ENCODE measurements at regions not wholly inside any gene's neighbourhood (a gene's known extent, or its start where the extent isn't known, plus 50 kb on each side); places are given as distances from the start of the nearest gene placed in this dataset.

DNA sequence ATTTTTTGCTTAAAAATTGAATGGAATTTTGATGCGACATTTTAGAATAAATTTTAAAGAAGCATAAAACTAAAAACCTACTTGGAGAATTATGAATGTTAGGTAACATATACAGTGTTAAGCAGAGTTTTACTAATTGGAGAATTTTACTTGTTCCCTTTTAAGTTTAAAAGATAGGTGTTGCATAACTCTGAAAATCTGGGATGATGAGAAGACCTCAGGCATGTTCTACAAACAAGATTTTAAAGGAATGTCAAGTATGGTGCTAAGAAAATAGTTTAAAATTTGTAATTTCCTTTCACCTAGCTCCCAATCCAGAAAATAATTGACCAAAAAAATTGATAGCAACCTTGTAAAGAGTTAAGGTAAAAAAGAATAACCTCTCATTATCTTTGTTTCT is 135.8 kb downstream of the RFC3 start:
- H3K36me3 ChIP-seq (ENCODE audit: control insufficient read depth, insufficient read depth, low read length, severe bottlenecking), result no peaks in the 10 kb centered on the region
- peak overlapping the region; percentile 58 for H3K4me3 ChIP-seq (ENCODE audit: low read length)
- peak; percentile 22 for DNase-seq (ENCODE audit: low read depth)
- H3K9ac ChIP-seq (ENCODE audit: low read length), result peak overlapping the region; percentile 67
- H3K4me1 ChIP-seq (ENCODE audit: control insufficient read depth, insufficient read depth, low read length), result peaks cover 21% of the 10 kb centered on the region
- no peaks in the 10 kb centered on the region for H3K27me3 ChIP-seq (replicated peaks; ENCODE audit: control insufficient read depth, insufficient read depth, low read length)
- no peaks in the 10 kb centered on the region for H3K9me3 ChIP-seq (ENCODE audit: control insufficient read depth, low read length)

DNA sequence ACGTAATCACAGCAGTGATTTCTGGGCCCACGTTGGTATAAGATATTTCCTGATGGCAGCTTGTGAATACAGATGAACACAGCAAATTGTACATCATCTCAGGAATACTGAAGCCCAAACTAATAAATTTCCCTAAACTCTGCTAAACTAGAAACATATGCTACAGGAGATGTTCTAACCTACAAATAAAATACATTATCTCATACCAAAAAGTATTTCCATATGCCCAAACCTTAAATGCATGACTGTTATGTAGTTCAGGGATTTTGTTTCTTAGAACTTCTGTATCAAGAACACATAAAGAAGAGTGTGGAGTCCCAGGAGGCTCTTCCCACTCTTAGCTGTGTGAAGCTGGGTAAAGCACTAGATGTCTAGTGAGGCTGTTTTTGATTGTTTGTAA is 138.4 kb downstream of the RFC3 start:
- Histone ChIP-seq H3K9ac (ENCODE audit: low read length) (no peak overlapping the region), H3K4me1 (ENCODE audit: control insufficient read depth, insufficient read depth, low read length) (peaks cover 21% of the 10 kb centered on the region), H3K27me3 (replicated peaks; ENCODE audit: control insufficient read depth, insufficient read depth, low read length) (no peaks in the 10 kb centered on the region), H3K36me3 (ENCODE audit: control insufficient read depth, insufficient read depth, low read length, severe bottlenecking) (no peaks in the 10 kb centered on the region), H3K4me3 (ENCODE audit: low read length) (no peak overlapping the region), H3K9me3 (ENCODE audit: control insufficient read depth, low read length) (no peaks in the 10 kb centered on the region)
- DNase-seq (ENCODE audit: low read depth), result no peak

DNA sequence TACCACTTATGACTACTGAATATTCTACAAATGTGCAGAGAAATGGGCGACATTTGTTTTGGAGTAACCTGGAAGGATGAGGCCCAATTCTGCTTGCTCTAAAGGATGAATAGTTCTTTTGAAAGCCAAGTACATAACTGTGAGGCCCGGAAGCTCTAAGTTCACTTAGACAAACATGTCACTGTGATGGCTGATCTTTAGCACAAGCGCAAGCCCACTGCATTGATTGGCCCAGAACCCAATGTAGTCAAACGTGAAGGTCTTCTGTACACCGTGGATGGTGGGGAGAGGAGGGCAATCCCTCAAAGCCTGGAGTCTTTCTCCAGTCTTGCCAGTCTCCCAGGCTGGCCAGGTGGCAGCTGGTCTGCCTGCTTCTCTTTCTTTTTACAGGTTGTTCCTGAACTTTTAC is 139.6 kb downstream of the RFC3 start:
- Histone ChIP-seq H3K4me1 (ENCODE audit: control insufficient read depth, insufficient read depth, low read length) (peaks cover 19% of the 10 kb centered on the region), H3K36me3 (ENCODE audit: control insufficient read depth, insufficient read depth, low read length, severe bottlenecking) (no peaks in the 10 kb centered on the region), H3K4me3 (ENCODE audit: low read length) (no peak overlapping the region), H3K9ac (ENCODE audit: low read length) (no peak overlapping the region), H3K9me3 (ENCODE audit: control insufficient read depth, low read length) (no peaks in the 10 kb centered on the region), H3K27me3 (replicated peaks; ENCODE audit: control insufficient read depth, insufficient read depth, low read length) (no peaks in the 10 kb centered on the region)
- DNase-seq (ENCODE audit: low read depth), result no peak

- Histone ChIP-seq H3K9me3 (ENCODE audit: control insufficient read depth, low read length) (no peaks in the 10 kb centered on the region), H3K36me3 (ENCODE audit: control insufficient read depth, insufficient read depth, low read length, severe bottlenecking) (no peaks in the 10 kb centered on the region), H3K9ac (ENCODE audit: low read length) (no peak overlapping the region), H3K4me1 (ENCODE audit: control insufficient read depth, insufficient read depth, low read length) (peaks cover 4% of the 10 kb centered on the region), H3K4me3 (ENCODE audit: low read length) (no peak overlapping the region), H3K27me3 (replicated peaks; ENCODE audit: control insufficient read depth, insufficient read depth, low read length) (no peaks in the 10 kb centered on the region)
- no peak for DNase-seq (ENCODE audit: low read depth)
Observed at GRCh38 chr13:33958964-33959363, 141.0 kb downstream of the RFC3 start.

DNA sequence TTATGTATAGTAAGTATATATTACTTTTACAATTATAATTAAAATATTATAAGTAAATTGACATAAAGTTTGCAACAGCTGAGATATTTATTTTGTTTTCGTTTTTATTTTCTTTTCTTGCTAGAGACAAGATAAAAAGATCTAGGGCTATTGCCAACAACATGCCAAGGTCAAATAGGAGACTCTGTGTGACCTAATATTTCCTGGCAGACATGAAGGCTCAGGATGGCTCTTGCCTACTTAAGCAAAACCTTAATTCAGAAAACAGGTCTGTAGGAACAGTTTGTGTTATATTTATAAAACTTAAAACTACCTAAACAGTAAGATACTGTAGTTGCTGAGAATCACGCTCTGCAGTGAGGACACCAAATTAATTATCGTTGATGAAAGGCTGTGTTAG is 145.2 kb downstream of the RFC3 start:
- Histone ChIP-seq H3K9me3 (ENCODE audit: control insufficient read depth, low read length) (no peaks in the 10 kb centered on the region), H3K36me3 (ENCODE audit: control insufficient read depth, insufficient read depth, low read length, severe bottlenecking) (no peaks in the 10 kb centered on the region), H3K27me3 (replicated peaks; ENCODE audit: control insufficient read depth, insufficient read depth, low read length) (no peaks in the 10 kb centered on the region), H3K9ac (ENCODE audit: low read length) (no peak overlapping the region), H3K4me3 (ENCODE audit: low read length) (no peak overlapping the region), H3K4me1 (ENCODE audit: control insufficient read depth, insufficient read depth, low read length) (no peaks in the 10 kb centered on the region)
- no peak for DNase-seq (ENCODE audit: low read depth)

DNA sequence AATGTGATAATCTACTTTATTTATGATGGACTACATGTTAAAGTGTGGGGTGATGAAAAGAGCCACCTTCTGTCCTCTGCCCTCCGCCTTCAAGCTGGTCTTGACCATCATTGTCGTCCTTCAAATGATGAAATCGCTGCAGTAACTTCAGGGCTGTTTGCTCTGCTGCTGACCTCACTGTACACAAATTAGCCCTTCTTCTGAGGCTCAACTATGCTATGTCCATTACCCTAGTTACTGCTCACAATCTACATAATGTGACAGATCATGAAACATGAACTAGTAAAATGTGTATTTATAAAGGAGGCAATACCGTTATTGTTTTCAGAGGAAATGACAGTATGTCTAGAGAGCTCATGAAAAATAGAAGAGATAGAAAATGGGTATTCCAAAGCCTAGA is 145.9 kb downstream of the RFC3 start:
- H3K9me3 ChIP-seq (ENCODE audit: control insufficient read depth, low read length), result no peaks in the 10 kb centered on the region
- no peak for DNase-seq (ENCODE audit: low read depth)
- H3K4me3 ChIP-seq (ENCODE audit: low read length), result no peak overlapping the region
- H3K4me1 ChIP-seq (ENCODE audit: control insufficient read depth, insufficient read depth, low read length), result no peaks in the 10 kb centered on the region
- H3K9ac ChIP-seq (ENCODE audit: low read length), result no peak overlapping the region
- no peaks in the 10 kb centered on the region for H3K27me3 ChIP-seq (replicated peaks; ENCODE audit: control insufficient read depth, insufficient read depth, low read length)
- H3K36me3 ChIP-seq (ENCODE audit: control insufficient read depth, insufficient read depth, low read length, severe bottlenecking), result no peaks in the 10 kb centered on the region

- H3K4me1 ChIP-seq (ENCODE audit: control insufficient read depth, insufficient read depth, low read length), result no peaks in the 10 kb centered on the region
- no peaks in the 10 kb centered on the region for H3K9me3 ChIP-seq (ENCODE audit: control insufficient read depth, low read length)
- no peak overlapping the region for H3K4me3 ChIP-seq (ENCODE audit: low read length)
- no peak for DNase-seq (ENCODE audit: low read depth)
- H3K36me3 ChIP-seq (ENCODE audit: control insufficient read depth, insufficient read depth, low read length, severe bottlenecking), result no peaks in the 10 kb centered on the region
- H3K9ac ChIP-seq (ENCODE audit: low read length), result no peak overlapping the region
- no peaks in the 10 kb centered on the region for H3K27me3 ChIP-seq (replicated peaks; ENCODE audit: control insufficient read depth, insufficient read depth, low read length)
Observed at GRCh38 chr13:33968520-33969507, 150.9 kb downstream of the RFC3 start.

- Histone ChIP-seq H3K36me3 (ENCODE audit: control insufficient read depth, insufficient read depth, low read length, severe bottlenecking) (no peaks in the 10 kb centered on the region), H3K9me3 (ENCODE audit: control insufficient read depth, low read length) (no peaks in the 10 kb centered on the region), H3K27me3 (replicated peaks; ENCODE audit: control insufficient read depth, insufficient read depth, low read length) (no peaks in the 10 kb centered on the region), H3K4me3 (ENCODE audit: low read length) (no peak overlapping the region), H3K4me1 (ENCODE audit: control insufficient read depth, insufficient read depth, low read length) (no peaks in the 10 kb centered on the region), H3K9ac (ENCODE audit: low read length) (no peak overlapping the region)
- DNase-seq (ENCODE audit: low read depth), result no peak
Observed at GRCh38 chr13:33970746-33971561, 153.0 kb downstream of the RFC3 start.

DNA sequence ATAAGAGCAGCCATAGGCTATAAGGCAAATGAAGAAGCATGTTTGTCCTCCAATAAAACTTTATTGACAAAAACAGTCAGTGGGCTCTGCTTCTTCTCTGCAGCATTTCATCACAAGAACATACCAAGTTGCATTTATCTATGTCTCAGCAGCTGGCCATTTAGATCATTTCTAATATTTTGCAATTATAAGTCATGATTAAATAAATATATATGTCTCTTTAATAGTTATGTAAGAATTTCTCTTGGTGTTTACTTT is 153.5 kb downstream of the RFC3 start:
- DNase-seq (ENCODE audit: low read depth), result no peak
- Histone ChIP-seq H3K9me3 (ENCODE audit: control insufficient read depth, low read length) (no peaks in the 10 kb centered on the region), H3K9ac (ENCODE audit: low read length) (no peak overlapping the region), H3K4me1 (ENCODE audit: control insufficient read depth, insufficient read depth, low read length) (no peaks in the 10 kb centered on the region), H3K36me3 (ENCODE audit: control insufficient read depth, insufficient read depth, low read length, severe bottlenecking) (no peaks in the 10 kb centered on the region), H3K4me3 (ENCODE audit: low read length) (no peak overlapping the region), H3K27me3 (replicated peaks; ENCODE audit: control insufficient read depth, insufficient read depth, low read length) (no peaks in the 10 kb centered on the region)

- no peaks in the 10 kb centered on the region for H3K27me3 ChIP-seq (replicated peaks; ENCODE audit: control insufficient read depth, insufficient read depth, low read length)
- H3K4me1 ChIP-seq (ENCODE audit: control insufficient read depth, insufficient read depth, low read length), result no peaks in the 10 kb centered on the region
- no peak overlapping the region for H3K9ac ChIP-seq (ENCODE audit: low read length)
- no peaks in the 10 kb centered on the region for H3K36me3 ChIP-seq (ENCODE audit: control insufficient read depth, insufficient read depth, low read length, severe bottlenecking)
- H3K9me3 ChIP-seq (ENCODE audit: control insufficient read depth, low read length), result no peaks in the 10 kb centered on the region
- DNase-seq (ENCODE audit: low read depth), result no peak
- H3K4me3 ChIP-seq (ENCODE audit: low read length), result no peak overlapping the region
Observed at GRCh38 chr13:33973194-33973593, 155.2 kb downstream of the RFC3 start.

DNA sequence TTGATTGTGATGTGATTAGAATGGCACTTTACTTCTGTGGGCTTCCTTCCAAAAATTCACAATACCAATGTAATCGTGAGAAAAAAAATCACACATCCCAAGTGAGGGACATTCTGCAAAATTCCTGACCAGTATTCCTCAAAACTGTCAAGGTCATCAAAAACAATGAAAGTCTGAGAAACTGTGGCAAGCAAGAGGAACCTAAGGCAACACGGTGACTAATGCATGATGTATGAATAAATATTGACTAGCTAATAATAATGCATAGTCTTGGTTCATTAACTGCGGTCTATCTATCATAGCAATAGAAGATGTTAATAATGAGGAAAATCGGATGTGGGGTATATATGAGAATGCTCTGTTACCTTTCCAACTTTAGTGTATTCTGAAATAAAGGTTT is 159.0 kb downstream of the RFC3 start:
- Histone ChIP-seq H3K9me3 (ENCODE audit: control insufficient read depth, low read length) (no peaks in the 10 kb centered on the region), H3K27me3 (replicated peaks; ENCODE audit: control insufficient read depth, insufficient read depth, low read length) (no peaks in the 10 kb centered on the region), H3K4me1 (ENCODE audit: control insufficient read depth, insufficient read depth, low read length) (no peaks in the 10 kb centered on the region), H3K36me3 (ENCODE audit: control insufficient read depth, insufficient read depth, low read length, severe bottlenecking) (no peaks in the 10 kb centered on the region), H3K4me3 (ENCODE audit: low read length) (no peak overlapping the region), H3K9ac (ENCODE audit: low read length) (no peak overlapping the region)
- no peak for DNase-seq (ENCODE audit: low read depth)

Data from adipocyte (in vitro differentiated cells).